ENCODE measurements at regions not wholly inside any gene's neighbourhood (a gene's known extent, or its start where the extent isn't known, plus 50 kb on each side); places are given as distances from the start of the nearest gene placed in this dataset.

- no peak for TF ChIP-seq CTCF (IDR thresholded peaks at IDR 0.05)
- TF ChIP-seq POLR2A (IDR thresholded peaks at IDR 0.05), result no peak
- no peak for TF ChIP-seq EP300 (IDR thresholded peaks at IDR 0.05)
Observed at GRCh38 chr14:84750763-84751554, 779.0 kb upstream of the FLRT2 start.

Measured in ovary (tissue), 3 donors.